Gastrocnemius medialis (tissue), 4 donors: ENCODE measurements at regions not wholly inside any gene's neighbourhood (a gene's known extent, or its start where the extent isn't known, plus 50 kb on each side); places are given as distances from the start of the nearest gene placed in this dataset.

Experiments
- POLR2A ChIP-seq, 2 donors: fragments of 450-650 bp; IDR thresholded peaks; one replicate each; pipeline ENCODE4 v1.6.1; 2017; ENCODE audit warnings: antibody characterized with exemption in 2 of 2, mild to moderate bottlenecking in 2 of 2, moderate library complexity in 2 of 2
- TF ChIP-seq, protein P1 (sequence below), 5 experiments: fragments of 450-650 bp in 3 of 5; fragments of 200-600 bp in 2 of 5; sonication (generic) in 2 of 5; IDR thresholded peaks in 4 of 5; conservative IDR thresholded peaks in 1 of 5; 1 replicate in 4 of 5; 2 replicates in 1 of 5; pipeline ENCODE4 v1.5.1; 2016 to 2019; ENCODE audit warnings: antibody characterized with exemption in 5 of 5, mild to moderate bottlenecking in 3 of 5, moderate library complexity in 3 of 5

DNA sequence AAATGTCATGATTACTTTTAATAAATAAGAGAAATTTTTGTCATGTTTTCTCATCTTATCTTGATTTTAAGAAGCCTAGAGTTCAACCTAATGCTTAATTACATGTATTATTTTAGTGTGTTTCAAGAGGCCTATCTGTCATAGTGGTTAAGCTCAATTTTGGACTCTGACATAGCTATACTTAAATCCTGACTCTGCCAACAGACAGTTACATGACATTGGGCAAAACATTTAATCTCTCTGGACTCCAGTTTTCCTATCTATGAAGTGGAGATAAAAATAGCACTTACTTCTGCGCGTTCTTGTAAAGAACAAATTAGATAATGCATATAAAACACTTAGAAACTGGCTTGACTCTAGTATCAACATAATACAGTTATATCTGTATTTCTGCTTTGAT, 417.8 kb downstream of the MRPL39 start:
- TF ChIP-seq POLR2A (IDR thresholded peaks at IDR 0.05): no peak
- TF ChIP-seq, protein P1, sequence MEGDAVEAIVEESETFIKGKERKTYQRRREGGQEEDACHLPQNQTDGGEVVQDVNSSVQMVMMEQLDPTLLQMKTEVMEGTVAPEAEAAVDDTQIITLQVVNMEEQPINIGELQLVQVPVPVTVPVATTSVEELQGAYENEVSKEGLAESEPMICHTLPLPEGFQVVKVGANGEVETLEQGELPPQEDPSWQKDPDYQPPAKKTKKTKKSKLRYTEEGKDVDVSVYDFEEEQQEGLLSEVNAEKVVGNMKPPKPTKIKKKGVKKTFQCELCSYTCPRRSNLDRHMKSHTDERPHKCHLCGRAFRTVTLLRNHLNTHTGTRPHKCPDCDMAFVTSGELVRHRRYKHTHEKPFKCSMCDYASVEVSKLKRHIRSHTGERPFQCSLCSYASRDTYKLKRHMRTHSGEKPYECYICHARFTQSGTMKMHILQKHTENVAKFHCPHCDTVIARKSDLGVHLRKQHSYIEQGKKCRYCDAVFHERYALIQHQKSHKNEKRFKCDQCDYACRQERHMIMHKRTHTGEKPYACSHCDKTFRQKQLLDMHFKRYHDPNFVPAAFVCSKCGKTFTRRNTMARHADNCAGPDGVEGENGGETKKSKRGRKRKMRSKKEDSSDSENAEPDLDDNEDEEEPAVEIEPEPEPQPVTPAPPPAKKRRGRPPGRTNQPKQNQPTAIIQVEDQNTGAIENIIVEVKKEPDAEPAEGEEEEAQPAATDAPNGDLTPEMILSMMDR (IDR thresholded peaks at IDR 0.05 in 4 of 5, conservative IDR thresholded peaks at IDR 0.05 in 1 of 5): no peak
